HG03432 (cell line): ENCODE measurements at regions not wholly inside any gene's neighbourhood (a gene's known extent, or its start where the extent isn't known, plus 50 kb on each side); places are given as distances from the start of the nearest gene placed in this dataset.
"Not testable (repeated sequence)": the region's sequence is repeated elsewhere in the genome, so short reads cannot be mapped to it uniquely, and the experiment has no call there.

ENCODE experiments used
- ATAC-seq: cut with Tn5 transposase; IDR thresholded peaks from one replicate; pipeline ENCODE4 v1.9.1; 2021; ENCODE audit warnings: mild to moderate bottlenecking, moderate library complexity; ENCODE audit not compliant: unreplicated experiment

- ATAC-seq, result no peak
Observed at GRCh38 chr6:100229512-100229911, 235.2 kb downstream of the SIM1 start.

- ATAC-seq, result peak; percentile 100
Observed at GRCh38 chr6:100228834-100229441, 234.9 kb upstream of the MCHR2 start.

- ATAC-seq, result peak; percentile 12
Observed at GRCh38 chr6:100228437-100228833, 234.4 kb upstream of the MCHR2 start.

- ATAC-seq, result no peak
Observed at GRCh38 chr6:100226811-100227210, 232.8 kb upstream of the MCHR2 start.

GRCh38 chr6:100223952-100224351 lies 229.9 kb upstream of the MCHR2 start:
- ATAC-seq, result not testable (repeated sequence)

- ATAC-seq, result no peak
Observed at GRCh38 chr6:100220543-100220942, 226.5 kb upstream of the MCHR2 start.

- no peak for ATAC-seq
Observed at GRCh38 chr6:100217225-100218012, 223.4 kb upstream of the MCHR2 start.

- no peak for ATAC-seq
Observed at GRCh38 chr6:100216760-100217159, 222.7 kb upstream of the MCHR2 start.

GRCh38 chr6:100212131-100212530 lies 218.1 kb upstream of the MCHR2 start:
- ATAC-seq, result no peak

- ATAC-seq, result no peak
Observed at GRCh38 chr6:100210137-100211117, 216.4 kb upstream of the MCHR2 start.

- ATAC-seq, result no peak
Observed at GRCh38 chr6:100209323-100210136, 215.5 kb upstream of the MCHR2 start.

- no peak for ATAC-seq
Observed at GRCh38 chr6:100203400-100203799, 209.4 kb upstream of the MCHR2 start.

GRCh38 chr6:100202417-100203194 lies 208.6 kb upstream of the MCHR2 start:
- ATAC-seq, result no peak

- not testable (repeated sequence) for ATAC-seq
Observed at GRCh38 chr6:100196214-100196982, 202.4 kb upstream of the MCHR2 start.

- not testable (repeated sequence) for ATAC-seq
Observed at GRCh38 chr6:100195244-100195643, 201.2 kb upstream of the MCHR2 start.

GRCh38 chr6:100194535-100194934 lies 200.5 kb upstream of the MCHR2 start:
- ATAC-seq, result peak; percentile 62

- no peak for ATAC-seq
Observed at GRCh38 chr6:100188754-100189153, 194.7 kb upstream of the MCHR2 start.

- ATAC-seq, result no peak
Observed at GRCh38 chr6:100186552-100186951, 192.5 kb upstream of the MCHR2 start.

GRCh38 chr6:100185615-100186014 lies 191.6 kb upstream of the MCHR2 start:
- ATAC-seq, result peak; percentile 88
